ENCODE measurements at regions not wholly inside any gene's neighbourhood (a gene's known extent, or its start where the extent isn't known, plus 50 kb on each side); places are given as distances from the start of the nearest gene placed in this dataset.

GRCh38 chr20:48096957-48097890, 311.9 kb upstream of the SULF2 start:
- DNase-seq = no peak

DNA sequence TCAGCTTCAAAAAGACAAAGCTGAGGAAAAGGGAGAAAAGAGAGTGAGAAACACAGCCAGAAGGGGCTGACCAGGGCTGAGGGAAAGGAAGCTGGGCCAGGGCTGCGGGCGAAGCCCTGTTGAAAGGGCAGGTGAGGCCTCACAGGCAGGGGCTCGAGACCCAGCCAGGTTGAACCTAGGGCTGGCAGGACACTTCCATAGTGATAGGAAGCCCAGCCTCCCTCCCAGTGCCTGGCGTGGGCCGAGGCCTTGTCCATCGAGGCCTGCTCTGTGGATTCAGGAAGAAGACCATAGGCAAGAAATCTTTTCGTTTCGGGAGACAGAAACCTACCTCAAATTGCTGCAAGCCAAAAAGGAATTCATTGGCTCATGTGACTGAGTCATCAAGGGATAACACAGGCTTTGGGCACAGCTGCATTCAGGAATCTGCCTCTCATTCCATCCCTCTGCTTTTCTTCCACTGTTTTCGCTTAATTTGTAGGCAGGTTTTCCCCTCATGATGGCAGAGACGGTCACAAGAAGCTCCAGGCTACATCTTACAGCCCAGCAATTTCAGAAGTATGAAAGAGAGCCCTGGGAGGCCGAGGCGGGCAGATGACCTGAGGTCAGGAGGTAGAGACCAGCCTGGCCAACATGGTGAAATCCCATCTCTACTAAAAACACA, 311.1 kb upstream of the SULF2 start:
- no peak for DNase-seq

DNA sequence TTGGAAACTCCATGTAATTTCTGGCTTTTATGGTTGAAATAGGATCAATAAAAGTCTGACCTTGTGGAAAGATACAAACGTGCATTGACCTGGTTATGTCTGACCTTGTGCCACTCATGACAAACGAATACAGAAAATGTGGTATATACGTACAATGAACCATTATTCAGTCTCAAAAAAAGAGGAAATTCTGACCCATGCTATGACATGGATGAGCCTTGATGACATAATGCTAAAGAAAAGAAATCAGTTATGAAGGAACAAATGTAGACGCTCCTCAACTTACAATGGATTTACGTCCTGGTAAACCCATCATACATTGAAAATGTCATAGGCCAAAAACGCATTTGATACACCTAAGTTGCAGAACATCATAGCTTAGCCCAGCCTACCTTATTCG, 309.7 kb upstream of the SULF2 start:
- DNase-seq = no peak

GRCh38 chr20:48094196-48094749, 309.0 kb upstream of the SULF2 start:
- no peak for DNase-seq

DNA sequence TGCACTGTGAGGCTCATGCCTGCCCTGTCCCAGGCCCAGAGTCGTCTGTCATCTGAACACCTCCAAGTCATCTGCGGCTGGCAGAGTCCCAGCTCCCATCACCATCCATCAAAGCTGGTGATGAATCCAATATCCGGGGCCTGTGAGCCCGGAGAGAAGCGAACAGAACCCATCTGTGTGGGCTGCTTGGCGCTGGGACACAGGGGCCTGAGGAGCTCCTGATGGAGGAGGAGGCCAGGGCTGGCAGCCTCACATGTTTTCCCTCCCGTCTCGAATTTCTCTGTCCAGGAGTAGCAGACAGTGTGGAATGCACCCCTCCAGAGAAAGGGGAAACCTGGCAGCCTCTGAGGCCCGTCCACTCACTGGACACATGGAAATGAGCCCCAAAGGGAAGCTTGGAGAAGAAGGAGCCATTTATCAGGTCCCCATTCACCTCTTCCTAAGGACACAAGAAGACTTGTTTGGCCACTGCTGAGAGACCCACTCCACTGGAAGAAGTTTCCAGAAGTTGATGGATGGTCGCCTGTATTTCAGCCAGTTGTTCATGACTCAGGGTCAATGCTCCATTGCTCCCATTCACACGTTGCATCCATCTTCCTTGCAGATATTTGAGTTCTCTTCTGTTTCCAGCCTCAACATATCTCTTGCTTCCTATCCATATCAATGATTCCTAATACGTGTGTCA, 307.5 kb upstream of the SULF2 start:
- no peak for DNase-seq

GRCh38 chr20:48090784-48091183, 305.5 kb upstream of the SULF2 start:
- DNase-seq = no peak

DNA sequence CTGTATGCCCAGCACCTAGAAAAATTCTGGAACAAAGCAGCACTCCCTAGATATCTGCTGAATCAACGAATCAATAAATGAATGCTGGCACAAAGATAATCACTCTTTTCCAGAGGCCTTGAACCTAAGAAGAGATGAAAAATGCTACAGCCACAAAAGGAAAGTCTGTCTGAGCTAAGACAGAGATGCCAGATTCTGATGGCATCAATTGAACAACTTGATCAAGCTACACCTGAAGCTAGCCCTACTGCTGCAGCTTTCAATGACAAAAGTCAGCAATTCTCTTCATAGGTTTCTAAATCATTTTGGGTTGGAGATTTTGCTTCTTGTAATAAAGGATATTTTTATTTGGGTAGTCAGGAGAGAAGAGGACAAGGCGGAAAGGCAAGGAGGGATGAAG, 305.0 kb upstream of the SULF2 start:
- no peak for DNase-seq

DNA sequence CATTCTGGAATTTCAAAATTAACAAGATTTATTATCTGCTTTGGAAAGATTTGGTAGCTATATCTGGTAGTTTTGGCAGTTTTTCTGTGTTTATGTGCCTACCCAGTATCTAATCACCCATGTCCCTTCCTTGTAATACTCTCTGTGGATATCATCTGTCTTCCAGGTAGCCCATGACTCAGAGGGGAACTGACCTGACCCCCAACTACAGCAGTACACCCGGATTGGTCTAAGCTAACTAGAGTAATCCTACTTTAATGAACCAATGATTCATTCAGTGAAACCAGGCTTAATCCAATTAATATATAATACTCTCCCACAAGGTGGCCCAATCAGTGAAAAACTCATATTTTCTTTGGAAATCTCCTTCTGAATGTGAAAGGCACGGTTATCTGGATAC, 295.3 kb upstream of the SULF2 start:
- no peak for DNase-seq

GRCh38 chr20:48079028-48079427, 293.7 kb upstream of the SULF2 start:
- DNase-seq = no peak

- DNase-seq = no peak
These were observed 291.5 kb upstream of the SULF2 start for GRCh38 chr20:48076747-48077146.

DNA sequence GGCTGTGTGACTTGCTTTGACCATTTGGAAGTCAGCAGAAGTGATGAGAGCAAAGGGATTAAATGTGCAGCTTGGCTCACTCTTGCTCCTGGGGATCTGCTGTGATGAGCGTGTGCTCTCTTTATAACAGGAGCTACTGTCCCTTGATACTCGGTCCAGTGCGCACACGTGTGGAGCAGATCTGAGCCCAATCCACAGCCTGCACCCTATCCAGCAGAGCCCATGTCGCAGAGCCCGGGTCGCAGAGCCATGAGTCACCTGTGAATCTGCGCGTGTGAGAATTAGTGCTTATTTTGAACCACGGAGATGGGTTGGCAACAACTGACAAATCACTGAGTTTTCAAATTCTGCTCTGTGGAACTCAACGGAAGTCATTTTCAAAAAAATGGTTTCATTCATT, 291.0 kb upstream of the SULF2 start:
- DNase-seq = no peak

DNA sequence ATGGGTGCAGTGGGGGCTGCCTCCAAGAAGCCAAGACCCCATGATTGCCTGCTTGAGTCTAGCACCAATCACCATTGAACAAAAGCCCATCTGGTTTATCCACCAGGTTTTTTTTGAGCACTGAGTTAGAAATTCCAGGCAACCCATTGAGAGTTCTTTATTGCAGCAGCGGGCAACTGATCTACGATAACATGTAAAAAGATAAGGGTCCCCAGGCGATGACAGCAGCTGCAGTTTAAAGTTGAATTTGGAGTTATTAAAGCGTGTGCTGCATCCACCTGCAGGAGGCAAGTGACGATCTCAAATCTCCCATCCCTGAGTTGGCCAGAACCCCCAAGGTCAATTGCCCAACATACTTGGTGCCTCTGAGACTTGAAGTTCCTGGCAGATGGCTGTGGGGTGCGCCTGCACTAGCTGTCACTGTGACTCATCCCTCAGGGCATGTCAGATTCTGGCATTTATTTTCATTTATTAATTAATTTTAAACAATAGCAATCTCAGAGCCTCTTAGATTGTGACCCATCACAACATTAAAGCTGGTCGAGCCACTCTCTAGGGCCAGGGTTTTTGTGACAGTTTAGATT, 290.4 kb upstream of the SULF2 start:
- DNase-seq = no peak

DNA sequence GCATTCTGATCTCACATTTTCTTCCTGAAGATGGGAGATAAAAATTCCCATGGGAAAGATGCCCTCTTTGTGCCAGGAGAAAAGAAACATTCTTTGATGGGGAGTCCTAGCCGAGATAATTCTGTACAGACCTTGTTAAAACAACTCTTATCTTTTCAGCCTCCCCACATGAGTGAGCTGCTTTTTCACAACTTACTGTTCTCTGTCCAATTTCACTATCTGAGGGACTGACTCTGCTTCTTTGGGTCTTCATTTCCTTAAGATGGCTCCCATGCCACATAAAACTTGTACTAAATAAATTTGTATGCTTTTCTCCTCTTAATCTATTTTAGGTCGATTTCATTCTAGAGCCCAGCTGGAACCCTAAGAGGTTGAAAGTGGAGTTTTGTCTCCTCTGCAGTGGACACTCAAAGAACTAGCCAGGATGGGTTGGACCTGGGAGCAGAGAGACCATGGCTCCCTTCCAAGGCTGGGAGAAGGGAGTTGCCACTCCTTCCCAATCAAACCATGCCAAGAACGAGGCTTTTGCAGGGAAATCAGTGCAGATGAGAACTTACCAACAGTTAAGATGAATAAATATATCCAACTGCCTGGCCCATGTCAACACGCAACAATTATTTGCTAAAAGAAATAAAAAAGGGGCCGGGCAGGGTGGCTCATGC, 285.8 kb upstream of the SULF2 start:
- no peak for DNase-seq

- DNase-seq = no peak
These were observed 284.3 kb upstream of the SULF2 start for GRCh38 chr20:48069596-48069995.

- DNase-seq = no peak
These were observed 281.6 kb upstream of the SULF2 start for GRCh38 chr20:48066851-48067250.

GRCh38 chr20:48066246-48066645, 281.0 kb upstream of the SULF2 start:
- DNase-seq = peak; percentile 11

- no peak for DNase-seq
These were observed 280.6 kb upstream of the SULF2 start for GRCh38 chr20:48065833-48066232.

- DNase-seq = no peak
These were observed 279.6 kb upstream of the SULF2 start for GRCh38 chr20:48064929-48065328.

- no peak for DNase-seq
These were observed 275.8 kb upstream of the SULF2 start for GRCh38 chr20:48060841-48061720.

- no peak for DNase-seq
These were observed 273.6 kb upstream of the SULF2 start for GRCh38 chr20:48058611-48059559.
